H1 (cell line): ENCODE measurements at regions not wholly inside any gene's neighbourhood (a gene's known extent, or its start where the extent isn't known, plus 50 kb on each side); places are given as distances from the start of the nearest gene placed in this dataset.

Experiments used
- ATF2 ChIP-seq: IDR thresholded peaks from 2 replicates; pipeline ENCODE4 v1.6.1; 2012; ENCODE audit warnings: low read length, inconsistent platforms
- CBX5 ChIP-seq: fragments of 300-800, 300-1000 bp; sonication (generic); IDR thresholded peaks from 2 replicates; pipeline ENCODE4 v1.7.1; 2016; ENCODE audit warnings: antibody characterized with exemption, low read length, low read depth
- CTCF ChIP-seq, 3 experiments: IDR thresholded peaks; 1 replicate in 2 of 3; 2 replicates in 1 of 3; pipeline versions ENCODE4 v1.5.1 to v1.6.1; 2011; ENCODE audit warnings: low read length in 3 of 3, mild to moderate bottlenecking in 3 of 3, inconsistent platforms in 2 of 3, low read depth in 1 of 3, moderate library complexity in 1 of 3; ENCODE audit not compliant: insufficient read depth in 1 of 3; ENCODE audit errors: control extremely low read depth in 1 of 3
- HDAC6 ChIP-seq: IDR thresholded peaks from one replicate; pipeline ENCODE4 v1.7.1; 2012; ENCODE audit warnings: low read depth, mild to moderate bottlenecking, inconsistent platforms, low read length, moderate library complexity
- KDM1A ChIP-seq: fragments of 200-600, 300-600 bp; sonication (generic); IDR thresholded peaks from 2 replicates; pipeline ENCODE4 v1.7.1; 2016; ENCODE audit warnings: mild to moderate bottlenecking, low read length, borderline replicate concordance
- POLR2A ChIP-seq, 2 experiments: IDR thresholded peaks; 1 replicate in 1 of 2; 2 replicates in 1 of 2; pipeline ENCODE4 v1.6.1; 2011; ENCODE audit warnings: low read depth in 2 of 2, low read length in 2 of 2, mild to moderate bottlenecking in 2 of 2; ENCODE audit errors: control extremely low read depth in 1 of 2
- RFX5 ChIP-seq: IDR thresholded peaks from 2 replicates; pipeline ENCODE4 v1.6.1; 2011; ENCODE audit warnings: low read depth, low read length, improper control_type of control experiment, borderline replicate concordance
- RNF2 ChIP-seq: fragments of 200-900, 300-1000 bp; sonication (generic); IDR thresholded peaks from 2 replicates; pipeline ENCODE4 v1.7.1; 2016; ENCODE audit warnings: borderline replicate concordance, low read depth, mild to moderate bottlenecking, antibody characterized with exemption, low read length; ENCODE audit not compliant: poor library complexity, severe bottlenecking; ENCODE audit errors: missing control alignments
- TAF1 ChIP-seq: IDR thresholded peaks from 2 replicates; pipeline ENCODE4 v1.6.1; 2011; ENCODE audit warnings: mild to moderate bottlenecking, low read depth, low read length

GRCh38 chr5:67427850-67428298 lies 231.3 kb upstream of the CD180 start:
- no peak for TF ChIP-seq CTCF (IDR thresholded peaks at IDR 0.05; ENCODE audit: control extremely low read depth in 1 of 3, insufficient read depth in 1 of 3, low read depth in 1 of 3, low read length in 3 of 3)
- TF ChIP-seq CBX5: no peak
- TF ChIP-seq KDM1A: no peak
- TF ChIP-seq TAF1: no peak
- TF ChIP-seq HDAC6: no peak
- TF ChIP-seq POLR2A (IDR thresholded peaks at IDR 0.05; ENCODE audit: control extremely low read depth in 1 of 2, low read depth in 2 of 2, low read length in 2 of 2): no peak
- no peak for TF ChIP-seq RNF2
- no peak for TF ChIP-seq RFX5
- no peak for TF ChIP-seq ATF2
